ENCODE measurements at regions not wholly inside any gene's neighbourhood (a gene's known extent, or its start where the extent isn't known, plus 50 kb on each side); places are given as distances from the start of the nearest gene placed in this dataset.

GRCh38 chr3:95029644-95030043 lies 966.8 kb downstream of the NSUN3 start:
- no peak for DNase-seq (ENCODE audit: low spot score)
- TF ChIP-seq, protein P1, sequence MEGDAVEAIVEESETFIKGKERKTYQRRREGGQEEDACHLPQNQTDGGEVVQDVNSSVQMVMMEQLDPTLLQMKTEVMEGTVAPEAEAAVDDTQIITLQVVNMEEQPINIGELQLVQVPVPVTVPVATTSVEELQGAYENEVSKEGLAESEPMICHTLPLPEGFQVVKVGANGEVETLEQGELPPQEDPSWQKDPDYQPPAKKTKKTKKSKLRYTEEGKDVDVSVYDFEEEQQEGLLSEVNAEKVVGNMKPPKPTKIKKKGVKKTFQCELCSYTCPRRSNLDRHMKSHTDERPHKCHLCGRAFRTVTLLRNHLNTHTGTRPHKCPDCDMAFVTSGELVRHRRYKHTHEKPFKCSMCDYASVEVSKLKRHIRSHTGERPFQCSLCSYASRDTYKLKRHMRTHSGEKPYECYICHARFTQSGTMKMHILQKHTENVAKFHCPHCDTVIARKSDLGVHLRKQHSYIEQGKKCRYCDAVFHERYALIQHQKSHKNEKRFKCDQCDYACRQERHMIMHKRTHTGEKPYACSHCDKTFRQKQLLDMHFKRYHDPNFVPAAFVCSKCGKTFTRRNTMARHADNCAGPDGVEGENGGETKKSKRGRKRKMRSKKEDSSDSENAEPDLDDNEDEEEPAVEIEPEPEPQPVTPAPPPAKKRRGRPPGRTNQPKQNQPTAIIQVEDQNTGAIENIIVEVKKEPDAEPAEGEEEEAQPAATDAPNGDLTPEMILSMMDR (IDR thresholded peaks at IDR 0.05; ENCODE audit: borderline replicate concordance, control extremely low read depth, extremely low read depth, insufficient read depth, missing control alignments): no peak
- in situ Hi-C loops (cut with MboI; ENCODE audit: low sequenced_read_pairs, unreplicated experiment): no loop called here

- no peak for DNase-seq (ENCODE audit: low spot score)
- in situ Hi-C loops (cut with MboI; ENCODE audit: low sequenced_read_pairs, unreplicated experiment): no loop called here
- TF ChIP-seq, protein P1 (IDR thresholded peaks at IDR 0.05; ENCODE audit: borderline replicate concordance, control extremely low read depth, extremely low read depth, insufficient read depth, missing control alignments): no peak
Observed at GRCh38 chr3:95036526-95037021, 973.7 kb downstream of the NSUN3 start.

- in situ Hi-C loops (cut with MboI; ENCODE audit: low sequenced_read_pairs, unreplicated experiment): no loop called here
- DNase-seq (ENCODE audit: low spot score): no peak
- TF ChIP-seq, protein P1 (IDR thresholded peaks at IDR 0.05; ENCODE audit: borderline replicate concordance, control extremely low read depth, extremely low read depth, insufficient read depth, missing control alignments): no peak
Observed at GRCh38 chr3:95037097-95037496, 974.2 kb downstream of the NSUN3 start.

DNA sequence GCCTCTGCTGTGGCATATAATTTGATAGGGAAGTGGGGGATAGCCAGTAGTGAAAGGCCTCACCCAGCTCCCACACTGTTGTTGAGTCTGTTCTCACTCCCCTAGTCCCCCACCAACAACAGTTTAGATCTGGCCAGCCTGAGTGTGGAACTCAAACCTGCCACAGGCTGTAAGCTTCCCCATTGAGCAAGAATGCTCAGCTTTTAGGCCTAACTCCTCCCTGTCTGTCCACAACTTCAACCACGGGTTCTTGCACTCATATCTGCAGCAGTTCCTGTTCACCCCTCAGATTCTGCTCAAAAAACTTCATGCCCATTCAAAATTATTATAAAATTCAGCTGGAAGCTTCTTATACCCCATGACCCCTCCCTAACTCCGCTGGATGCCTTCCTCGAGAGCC lies 975.1 kb downstream of the NSUN3 start:
- TF ChIP-seq, protein P1 (IDR thresholded peaks at IDR 0.05; ENCODE audit: borderline replicate concordance, control extremely low read depth, extremely low read depth, insufficient read depth, missing control alignments): no peak
- in situ Hi-C loops (cut with MboI; ENCODE audit: low sequenced_read_pairs, unreplicated experiment): no loop called here
- DNase-seq (ENCODE audit: low spot score): no peak

- in situ Hi-C loops (cut with MboI; ENCODE audit: low sequenced_read_pairs, unreplicated experiment): no loop called here
- TF ChIP-seq, protein P1 (IDR thresholded peaks at IDR 0.05; ENCODE audit: borderline replicate concordance, control extremely low read depth, extremely low read depth, insufficient read depth, missing control alignments): no peak
- DNase-seq (ENCODE audit: low spot score): no peak
Observed at GRCh38 chr3:95044101-95044500, 981.2 kb downstream of the NSUN3 start.

DNA sequence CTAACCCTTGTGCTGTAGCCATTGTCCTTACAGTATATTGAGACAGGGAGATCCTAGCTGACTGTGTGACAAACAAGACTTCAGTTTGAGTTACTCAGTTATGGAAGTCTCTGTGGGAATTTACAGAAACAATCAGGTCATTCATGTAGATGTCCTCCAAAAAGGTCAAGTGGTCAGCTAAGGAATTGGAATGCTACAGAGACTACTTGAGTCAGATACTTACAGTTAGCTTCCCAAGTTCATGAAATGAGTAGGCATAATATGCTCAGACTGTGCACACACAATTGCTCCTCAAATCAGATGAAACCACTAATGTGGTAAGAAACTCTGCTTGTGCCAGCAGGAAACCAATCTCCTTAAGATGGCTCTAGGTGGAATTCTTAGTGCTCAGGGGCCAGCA lies 985.7 kb downstream of the NSUN3 start:
- DNase-seq (ENCODE audit: low spot score): no peak
- in situ Hi-C loops (cut with MboI; ENCODE audit: low sequenced_read_pairs, unreplicated experiment): no loop called here
- TF ChIP-seq, protein P1 (IDR thresholded peaks at IDR 0.05; ENCODE audit: borderline replicate concordance, control extremely low read depth, extremely low read depth, insufficient read depth, missing control alignments): no peak

GRCh38 chr3:95049841-95050240 lies 987.0 kb downstream of the NSUN3 start:
- TF ChIP-seq, protein P1 (IDR thresholded peaks at IDR 0.05; ENCODE audit: borderline replicate concordance, control extremely low read depth, extremely low read depth, insufficient read depth, missing control alignments): no peak
- in situ Hi-C loops (cut with MboI; ENCODE audit: low sequenced_read_pairs, unreplicated experiment): no loop called here
- DNase-seq (ENCODE audit: low spot score): no peak
